ENCODE measurements at regions not wholly inside any gene's neighbourhood (a gene's known extent, or its start where the extent isn't known, plus 50 kb on each side); places are given as distances from the start of the nearest gene placed in this dataset.

GRCh38 chr13:104043184-104043583 lies 977.0 kb upstream of the SLC10A2 start:
- TF ChIP-seq, protein P1, sequence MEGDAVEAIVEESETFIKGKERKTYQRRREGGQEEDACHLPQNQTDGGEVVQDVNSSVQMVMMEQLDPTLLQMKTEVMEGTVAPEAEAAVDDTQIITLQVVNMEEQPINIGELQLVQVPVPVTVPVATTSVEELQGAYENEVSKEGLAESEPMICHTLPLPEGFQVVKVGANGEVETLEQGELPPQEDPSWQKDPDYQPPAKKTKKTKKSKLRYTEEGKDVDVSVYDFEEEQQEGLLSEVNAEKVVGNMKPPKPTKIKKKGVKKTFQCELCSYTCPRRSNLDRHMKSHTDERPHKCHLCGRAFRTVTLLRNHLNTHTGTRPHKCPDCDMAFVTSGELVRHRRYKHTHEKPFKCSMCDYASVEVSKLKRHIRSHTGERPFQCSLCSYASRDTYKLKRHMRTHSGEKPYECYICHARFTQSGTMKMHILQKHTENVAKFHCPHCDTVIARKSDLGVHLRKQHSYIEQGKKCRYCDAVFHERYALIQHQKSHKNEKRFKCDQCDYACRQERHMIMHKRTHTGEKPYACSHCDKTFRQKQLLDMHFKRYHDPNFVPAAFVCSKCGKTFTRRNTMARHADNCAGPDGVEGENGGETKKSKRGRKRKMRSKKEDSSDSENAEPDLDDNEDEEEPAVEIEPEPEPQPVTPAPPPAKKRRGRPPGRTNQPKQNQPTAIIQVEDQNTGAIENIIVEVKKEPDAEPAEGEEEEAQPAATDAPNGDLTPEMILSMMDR (conservative IDR thresholded peaks at IDR 0.05; ENCODE audit: low read length) = no peak
- no peak for TF ChIP-seq EZH2phosphoT487 (IDR thresholded peaks at IDR 0.05; ENCODE audit: borderline replicate concordance, low read depth, low read length)

Data from OCI-LY7 (cell line).